Fibroblast of skin of right quadriceps (primary cell): ENCODE measurements at regions not wholly inside any gene's neighbourhood (a gene's known extent, or its start where the extent isn't known, plus 50 kb on each side); places are given as distances from the start of the nearest gene placed in this dataset.

Experiments used
- DNase-seq: peaks from one replicate; pipeline ENCODE4 v3.0.0-alpha.2; 2013

GRCh38 chrX:36947214-36947613, 61.0 kb upstream of the FAM47C start:
- DNase-seq: no peak

- DNase-seq: no peak
Observed at GRCh38 chrX:36950495-36951253, 57.5 kb upstream of the FAM47C start.

DNA sequence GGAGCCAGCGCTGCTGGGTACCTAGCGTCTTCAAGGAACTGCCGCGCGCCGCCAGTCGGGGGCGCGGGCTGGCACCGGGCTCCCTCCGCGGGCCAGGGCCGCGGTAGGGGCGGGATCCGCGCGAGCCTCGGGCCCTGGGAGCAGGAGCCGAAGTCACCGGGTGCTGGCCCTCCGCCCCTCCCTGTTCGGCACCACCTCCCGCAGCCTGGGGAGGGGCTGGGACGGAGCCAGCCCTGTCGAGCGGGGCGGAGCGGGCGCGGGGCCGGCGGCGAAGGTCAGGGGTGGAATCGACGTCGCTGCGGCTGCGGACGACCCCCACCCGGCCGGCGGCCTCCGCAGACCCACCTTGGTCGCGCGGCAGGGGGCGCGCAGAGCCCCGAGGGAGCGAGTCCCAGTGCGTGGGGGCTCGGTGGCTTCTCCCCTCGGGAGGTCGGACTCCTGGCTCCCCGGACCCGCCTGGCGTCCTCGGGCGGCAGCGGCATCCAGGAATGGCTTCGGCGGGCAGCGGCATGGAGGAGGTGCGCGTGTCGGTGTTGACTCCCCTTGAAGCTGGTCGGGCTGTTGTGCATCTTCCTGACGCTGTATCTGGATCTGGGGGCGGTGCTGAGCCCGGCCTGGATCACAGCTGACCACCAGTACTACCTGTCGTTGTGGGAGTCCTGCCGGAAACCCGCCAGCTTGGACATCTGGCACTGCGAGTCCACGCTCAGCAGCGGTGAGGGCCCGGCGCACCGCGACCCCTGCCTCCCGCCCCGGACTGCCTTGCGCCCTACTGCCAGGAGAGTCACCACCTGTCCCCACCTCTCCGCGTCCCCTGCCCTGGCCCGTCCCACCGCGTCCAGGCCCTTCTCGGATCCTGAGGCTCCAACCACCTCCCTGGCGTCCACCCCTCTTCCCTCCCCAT, 50.5 kb upstream of the FAM47C start:
- DNase-seq: no peak
